HG03135 (cell line): ENCODE measurements at regions not wholly inside any gene's neighbourhood (a gene's known extent, or its start where the extent isn't known, plus 50 kb on each side); places are given as distances from the start of the nearest gene placed in this dataset.
"Not testable (repeated sequence)": the region's sequence is repeated elsewhere in the genome, so short reads cannot be mapped to it uniquely, and the experiment has no call there.

Experiments used
- ATAC-seq: cut with Tn5 transposase; IDR thresholded peaks from one replicate; pipeline ENCODE4 v1.9.1; 2021; ENCODE audit warnings: mild to moderate bottlenecking, moderate library complexity; ENCODE audit not compliant: unreplicated experiment

DNA sequence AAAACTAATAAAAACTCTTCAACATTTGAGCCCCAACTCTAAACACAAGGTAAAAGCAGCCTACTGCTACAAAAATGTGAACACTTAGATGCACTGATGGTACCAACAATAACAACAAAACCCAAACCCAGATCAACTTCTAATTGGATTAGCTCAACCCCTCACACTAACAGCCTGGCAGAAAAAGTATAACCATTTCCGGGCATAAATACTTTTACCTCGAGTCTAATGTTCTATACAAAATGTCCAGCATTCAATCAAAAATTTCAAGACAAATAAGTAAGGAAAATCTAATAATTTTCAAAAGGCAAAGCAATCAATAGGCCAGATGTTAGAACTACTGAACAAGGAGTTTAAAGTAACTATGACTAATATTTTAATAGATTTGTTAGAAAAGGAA is 303.3 kb downstream of the ARRDC4 start:
- ATAC-seq = no peak

DNA sequence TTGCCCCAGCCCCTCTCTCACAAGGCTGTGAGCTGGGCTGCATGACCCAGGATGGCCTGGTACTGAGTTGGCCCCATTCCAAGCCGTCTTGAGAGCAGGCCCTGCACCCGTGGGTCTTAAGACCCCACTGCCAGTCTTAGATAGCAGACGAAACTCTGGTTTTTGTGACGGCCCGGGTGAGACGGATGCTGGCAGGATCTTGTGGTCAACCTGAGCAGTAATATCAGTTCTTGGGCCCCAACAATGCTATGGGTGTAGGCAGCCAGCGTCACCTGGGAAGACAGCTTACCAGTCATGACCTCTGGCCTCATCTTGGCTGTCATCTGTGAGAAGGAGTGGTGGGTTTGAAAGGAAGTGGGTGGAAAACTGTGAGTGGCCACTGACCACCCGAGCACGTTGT is 305.8 kb downstream of the ARRDC4 start:
- ATAC-seq = no peak

DNA sequence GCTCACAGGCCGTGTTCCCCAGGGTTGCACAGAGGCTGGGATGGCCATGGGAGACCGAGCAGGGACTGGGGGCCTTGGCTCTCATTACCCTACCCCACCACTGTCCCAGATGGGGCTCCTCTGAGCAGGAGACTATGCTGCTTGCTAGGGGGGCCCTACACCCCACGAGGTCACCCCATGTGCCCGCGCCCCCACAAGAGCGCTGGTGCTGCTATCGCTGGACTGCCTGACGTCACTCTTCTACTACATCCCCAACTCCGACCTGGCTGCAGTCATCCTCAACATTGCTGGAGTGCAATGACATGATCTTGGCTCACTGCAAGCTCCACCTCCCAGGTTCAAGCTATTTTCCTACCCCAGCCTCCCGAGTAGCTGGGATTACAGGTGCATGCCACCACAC is 307.7 kb downstream of the ARRDC4 start:
- ATAC-seq = no peak

DNA sequence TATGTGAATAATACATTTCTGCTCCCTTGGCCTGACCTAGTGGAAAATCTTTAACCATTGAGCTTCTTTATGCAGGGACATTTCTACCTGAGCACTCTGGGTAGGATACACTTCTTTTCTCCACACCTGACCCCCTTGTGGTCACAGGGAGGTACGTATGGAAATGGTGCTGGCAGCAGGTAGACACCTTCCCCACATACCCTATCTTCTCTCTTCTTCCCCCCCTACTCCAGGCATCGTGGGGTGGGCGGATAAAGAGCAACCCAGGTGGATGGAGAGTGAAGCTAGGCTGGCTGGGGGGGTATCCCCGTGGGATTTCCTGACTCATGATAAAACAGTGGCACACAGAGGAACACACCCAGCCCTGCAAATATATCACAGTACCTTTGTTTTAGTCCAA is 312.1 kb downstream of the ARRDC4 start:
- no peak for ATAC-seq

DNA sequence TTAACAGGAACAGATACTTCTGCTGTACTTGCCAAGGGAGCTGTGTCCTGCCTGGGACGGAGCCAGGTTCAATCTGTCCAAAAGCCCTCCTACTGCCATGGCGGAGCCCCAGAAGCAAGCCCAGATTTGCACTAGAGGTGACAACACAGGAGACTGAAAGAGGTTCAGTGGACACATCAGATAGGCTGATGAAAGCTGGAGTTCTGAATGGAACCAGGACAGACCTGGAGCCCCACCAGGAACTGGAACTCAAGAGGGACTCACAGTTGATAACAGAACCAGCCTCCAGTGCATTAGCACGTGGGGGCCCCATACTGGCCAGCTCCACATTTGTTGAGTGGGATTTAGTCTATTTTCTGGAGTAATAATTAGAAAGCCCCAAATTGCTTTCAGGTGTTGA is 315.5 kb downstream of the ARRDC4 start:
- no peak for ATAC-seq

DNA sequence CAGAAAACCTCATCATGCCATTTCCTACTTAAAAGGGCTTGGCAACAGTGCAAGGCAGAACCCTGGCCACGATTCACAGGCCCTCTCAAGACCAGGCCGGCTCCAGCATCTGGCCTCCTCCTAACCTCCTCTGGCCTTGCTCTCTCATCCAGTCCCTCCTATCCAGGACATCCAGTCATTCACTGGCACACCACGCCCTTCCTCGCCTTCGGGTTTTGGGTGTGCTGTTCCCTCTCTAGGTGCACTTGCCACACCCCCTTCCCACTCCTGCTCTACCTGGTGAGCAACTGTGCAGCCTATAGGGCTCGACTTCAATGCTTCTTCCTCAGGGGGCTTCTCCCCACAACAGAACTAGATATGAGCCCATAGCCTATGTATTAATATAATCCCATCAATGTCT is 317.1 kb downstream of the ARRDC4 start:
- ATAC-seq = no peak

DNA sequence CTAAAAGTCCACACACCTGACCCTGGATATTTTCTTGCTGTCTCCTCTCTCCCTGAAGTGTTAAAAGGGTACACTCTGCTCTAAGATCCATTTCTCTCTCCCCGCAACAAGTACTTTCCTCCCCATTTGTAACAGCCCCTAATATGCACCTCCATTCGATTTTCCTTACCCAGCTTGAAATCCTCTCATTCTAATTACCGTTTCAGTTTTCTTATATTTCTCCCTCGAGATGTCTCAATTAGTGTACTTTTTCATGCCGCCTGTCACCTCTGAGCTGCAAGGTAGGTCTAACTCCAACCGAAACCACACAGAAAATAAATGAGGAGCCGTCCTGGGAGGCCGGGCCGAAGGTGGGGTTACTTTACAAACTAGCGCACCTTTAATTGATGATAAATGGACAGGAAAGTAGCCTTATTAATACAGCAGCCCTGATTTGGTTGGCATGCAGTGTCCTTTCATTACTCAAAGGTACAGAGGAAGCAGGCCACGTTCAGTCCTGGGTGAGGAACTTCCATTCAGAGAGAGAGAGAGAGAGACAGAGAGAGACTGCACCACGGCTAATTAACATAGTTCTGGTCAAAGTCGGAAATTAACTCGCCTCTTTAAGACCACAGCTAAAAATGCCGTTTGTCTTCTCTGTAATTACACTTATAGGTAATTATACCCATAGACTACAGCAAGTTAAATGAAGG is 319.9 kb downstream of the ARRDC4 start:
- no peak for ATAC-seq

DNA sequence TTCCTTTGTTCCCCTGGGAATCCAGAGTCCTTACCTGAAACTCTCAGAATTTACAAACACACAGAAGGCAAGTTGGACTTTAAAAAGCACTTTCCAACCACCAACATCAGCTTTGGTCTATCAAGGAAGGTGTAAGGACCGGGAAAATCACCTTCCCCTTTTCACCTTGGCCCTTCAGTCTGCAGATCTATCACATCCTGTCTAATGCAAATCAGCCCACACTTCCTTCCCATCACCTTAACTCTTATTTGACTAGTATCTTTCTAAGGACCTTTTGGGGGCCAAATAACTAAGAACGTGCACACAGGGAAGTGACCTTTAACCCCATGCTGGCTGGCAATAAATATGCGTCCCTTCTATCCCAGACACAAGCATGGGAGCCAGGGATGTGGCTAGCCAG is 320.6 kb downstream of the ARRDC4 start:
- ATAC-seq = no peak

DNA sequence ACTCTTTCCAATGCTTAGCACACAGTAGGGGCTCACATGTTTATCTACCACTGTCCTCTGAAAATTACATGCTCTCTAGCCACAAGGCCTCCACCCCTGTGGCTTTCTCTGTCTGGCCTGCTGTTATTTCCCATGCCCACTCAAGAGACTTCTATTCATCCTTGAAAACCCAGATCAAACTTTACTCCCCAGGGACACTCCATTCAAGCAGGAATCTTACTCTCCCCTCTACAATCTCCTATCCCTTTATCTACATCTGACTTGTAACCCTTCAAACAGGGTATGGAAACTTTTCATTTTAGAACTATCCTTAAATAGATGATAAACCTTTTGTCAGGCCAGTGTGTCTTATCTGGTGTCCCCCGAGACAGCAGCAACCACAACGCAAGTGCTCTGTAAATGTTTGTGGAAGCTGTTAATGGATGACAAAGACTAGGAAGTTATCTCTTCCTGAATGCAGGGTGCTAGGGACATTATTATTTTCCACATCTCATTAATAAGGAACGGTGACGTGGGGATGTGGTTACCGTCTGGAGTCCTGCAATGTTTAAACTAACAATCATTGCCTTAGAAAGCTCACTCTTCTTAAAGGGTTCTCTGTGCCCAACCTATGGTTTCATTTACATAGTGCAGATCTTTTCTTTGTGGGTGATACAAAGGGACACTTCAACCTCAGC is 322.3 kb downstream of the ARRDC4 start:
- ATAC-seq = no peak

DNA sequence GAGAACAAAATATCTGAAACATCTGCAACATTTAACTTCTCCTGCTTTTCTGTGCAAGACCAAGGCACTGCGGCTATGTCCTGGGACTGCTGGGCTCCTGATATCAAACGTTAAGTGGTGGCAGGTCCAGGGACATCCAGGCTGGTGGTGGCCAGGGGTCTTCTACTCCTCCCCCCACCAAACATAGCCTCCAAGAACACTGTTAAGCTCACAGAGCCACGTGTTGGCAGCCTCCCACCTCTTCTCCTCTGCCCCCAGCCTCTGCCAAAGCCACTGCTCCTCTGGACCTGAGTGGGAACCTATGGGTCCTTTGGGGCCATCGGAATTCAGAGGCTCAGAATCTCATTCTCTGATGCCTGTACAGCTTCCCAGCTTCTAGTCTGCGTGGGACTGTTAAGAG is 325.7 kb downstream of the ARRDC4 start:
- no peak for ATAC-seq

DNA sequence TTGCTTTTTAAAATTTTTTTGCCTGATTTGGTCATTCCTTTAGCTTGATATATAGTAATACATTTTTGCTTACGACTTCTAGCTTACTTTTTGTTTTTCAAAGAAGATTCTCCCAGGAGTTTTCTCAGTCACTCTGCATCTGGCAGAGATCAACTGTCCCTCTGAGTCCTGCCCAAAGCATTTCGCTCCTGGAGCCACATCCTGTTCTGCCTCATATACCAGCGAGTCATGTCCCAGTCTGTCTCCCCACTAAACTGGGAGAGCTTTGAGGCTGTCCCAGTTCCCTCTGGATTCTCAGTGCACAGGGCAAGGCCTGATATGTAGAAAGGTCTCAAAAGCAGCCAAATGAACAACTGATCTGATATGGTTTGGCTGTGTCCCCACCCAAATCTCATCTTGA is 326.3 kb downstream of the ARRDC4 start:
- no peak for ATAC-seq

DNA sequence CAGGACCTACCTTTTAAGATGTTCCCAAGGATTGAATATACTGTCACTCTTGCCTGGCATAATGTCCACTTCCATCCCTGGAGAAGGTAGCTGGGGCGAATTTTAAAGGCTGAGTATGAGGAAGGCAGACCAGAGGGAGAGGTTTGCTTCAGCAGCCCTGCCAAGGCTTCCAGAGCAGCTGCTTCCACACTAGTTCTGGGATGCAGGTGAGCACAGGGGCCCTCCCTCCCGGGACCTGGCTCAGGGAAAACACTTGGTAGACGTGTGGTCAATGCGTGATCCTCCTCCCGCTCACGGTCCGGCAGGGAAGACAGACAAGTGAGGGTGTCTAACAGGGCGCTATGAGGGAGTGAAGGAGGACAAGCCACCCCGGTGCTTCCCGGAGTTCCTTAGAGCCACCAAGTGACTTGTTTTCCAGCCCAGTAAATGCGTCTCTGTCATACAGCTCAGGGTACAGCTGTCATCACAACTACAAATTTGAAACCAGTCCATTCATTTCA is 327.6 kb downstream of the ARRDC4 start:
- ATAC-seq = no peak

DNA sequence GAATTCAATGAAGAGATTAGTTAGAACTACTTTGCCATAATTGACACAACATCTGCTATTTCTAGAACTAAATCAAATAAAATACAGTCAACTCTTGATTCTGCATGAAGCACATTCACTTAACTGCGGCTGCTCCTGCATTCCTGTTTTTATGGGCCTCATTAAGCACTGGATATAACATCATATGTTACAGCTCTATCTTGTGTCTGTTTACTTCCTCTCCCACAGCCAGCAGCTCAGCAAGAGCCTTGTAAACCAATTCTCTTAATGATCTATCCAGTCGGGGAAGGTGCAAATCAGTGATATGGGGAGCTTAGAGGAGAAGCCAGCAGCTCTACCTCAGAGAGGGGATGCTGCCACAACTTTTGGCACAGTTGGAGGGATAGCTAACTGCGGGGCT is 329.2 kb downstream of the ARRDC4 start:
- no peak for ATAC-seq

DNA sequence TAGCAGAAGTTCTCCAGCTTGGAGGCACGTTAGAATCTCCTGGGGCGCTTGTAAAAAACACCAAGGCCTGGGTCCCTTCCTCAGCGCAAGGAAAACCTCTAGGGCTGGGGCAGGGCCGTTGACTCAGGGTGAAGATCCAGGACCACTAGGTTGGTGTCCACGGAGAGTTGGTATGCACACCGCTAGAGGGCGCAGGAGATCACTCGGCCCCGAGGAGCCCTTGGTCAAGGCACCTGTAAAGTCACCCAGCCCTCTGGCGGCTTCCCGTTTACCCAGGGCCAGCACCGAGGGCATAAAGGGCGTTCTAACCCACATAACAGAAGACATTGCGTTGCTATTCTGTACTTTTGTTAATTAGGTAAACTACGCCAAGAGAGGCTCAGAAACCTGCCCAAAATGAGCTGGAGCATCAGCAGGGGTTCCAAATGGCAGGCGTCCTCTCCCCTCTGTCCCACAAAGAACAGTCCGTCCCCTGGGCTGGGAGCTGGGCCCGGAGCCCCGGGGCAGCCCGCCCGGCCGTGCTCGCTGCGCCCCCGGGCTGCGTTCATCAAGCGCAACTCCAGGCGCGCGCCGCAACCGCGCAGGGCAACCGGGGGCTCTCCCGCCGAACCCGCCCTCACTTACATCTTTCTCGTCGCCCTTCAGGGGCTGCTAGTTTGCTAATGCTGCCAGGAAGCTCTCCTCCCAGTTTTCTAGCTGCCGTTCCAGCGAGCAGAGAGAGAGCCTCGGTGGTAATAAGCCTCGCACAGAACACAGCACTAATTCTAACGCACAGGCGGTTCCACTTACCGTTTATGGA is 332.1 kb downstream of the ARRDC4 start:
- peak; percentile 68 for ATAC-seq

DNA sequence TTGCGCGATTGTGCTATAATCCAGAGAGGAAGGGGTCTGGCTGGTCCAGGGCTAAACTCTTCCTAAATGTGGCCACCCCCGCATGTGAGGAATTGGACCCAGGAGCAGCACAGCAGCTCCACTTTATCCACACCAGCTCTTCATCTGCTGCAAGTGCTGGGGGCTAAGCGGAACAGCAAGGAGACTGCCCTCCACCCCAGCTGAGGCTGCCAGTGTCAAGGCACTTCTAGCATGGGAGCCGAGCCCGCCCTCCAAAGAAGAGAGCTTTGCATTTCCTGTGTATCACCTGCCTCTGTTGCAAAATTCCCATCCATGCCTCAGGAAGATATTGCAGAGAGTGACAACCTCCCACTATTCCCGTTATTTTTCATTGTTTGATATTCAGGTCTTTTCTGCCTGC is 333.6 kb downstream of the ARRDC4 start:
- no peak for ATAC-seq

DNA sequence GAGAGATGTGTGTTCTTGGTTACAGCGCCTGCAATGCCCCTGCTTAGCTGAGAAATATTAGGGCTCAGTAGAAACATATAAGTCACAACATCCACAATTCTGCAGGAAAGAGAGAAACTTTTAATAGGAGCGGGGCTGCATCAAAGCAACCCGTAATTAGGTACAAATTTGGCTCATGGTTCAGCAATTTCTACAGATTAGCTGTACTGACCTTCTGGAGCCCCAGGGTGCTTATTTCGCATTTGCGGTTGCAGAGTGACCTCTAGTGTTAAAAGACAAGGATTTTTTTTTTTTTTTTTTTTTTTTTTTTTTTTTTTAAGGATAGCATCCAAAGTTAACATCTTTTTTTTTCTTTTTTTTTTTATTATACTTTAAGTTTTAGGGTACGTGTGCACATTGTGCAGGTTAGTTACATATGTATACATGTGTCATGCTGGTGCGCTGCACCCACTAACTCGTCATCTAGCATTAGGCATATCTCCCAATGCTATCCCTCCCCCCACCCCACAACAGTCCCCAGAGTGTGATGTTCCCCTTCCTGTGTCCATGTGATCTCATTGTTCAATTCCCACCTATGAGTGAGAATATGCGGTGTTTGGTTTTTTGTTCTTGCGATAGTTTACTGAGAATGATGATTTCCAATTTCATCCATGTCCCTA is 334.7 kb downstream of the ARRDC4 start:
- ATAC-seq = not testable (repeated sequence)

DNA sequence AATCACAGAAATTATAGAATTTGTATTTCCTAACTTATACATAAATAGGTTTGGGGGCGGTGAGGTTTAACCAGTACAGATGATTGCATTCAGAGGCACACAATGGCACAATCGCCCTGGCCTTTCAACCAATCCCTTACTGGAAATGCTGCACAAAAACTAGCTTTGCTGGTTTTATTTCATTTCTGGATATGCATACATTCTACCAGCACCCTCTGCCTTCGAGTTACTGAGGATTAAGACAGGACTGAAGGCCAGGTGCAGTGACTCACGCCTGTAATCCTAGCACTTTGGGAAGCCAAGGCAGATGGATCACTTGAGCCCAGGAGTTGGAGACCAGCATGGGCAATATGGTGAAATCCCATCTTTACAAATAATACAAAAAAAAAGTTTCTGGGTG is 336.1 kb downstream of the ARRDC4 start:
- ATAC-seq = no peak

DNA sequence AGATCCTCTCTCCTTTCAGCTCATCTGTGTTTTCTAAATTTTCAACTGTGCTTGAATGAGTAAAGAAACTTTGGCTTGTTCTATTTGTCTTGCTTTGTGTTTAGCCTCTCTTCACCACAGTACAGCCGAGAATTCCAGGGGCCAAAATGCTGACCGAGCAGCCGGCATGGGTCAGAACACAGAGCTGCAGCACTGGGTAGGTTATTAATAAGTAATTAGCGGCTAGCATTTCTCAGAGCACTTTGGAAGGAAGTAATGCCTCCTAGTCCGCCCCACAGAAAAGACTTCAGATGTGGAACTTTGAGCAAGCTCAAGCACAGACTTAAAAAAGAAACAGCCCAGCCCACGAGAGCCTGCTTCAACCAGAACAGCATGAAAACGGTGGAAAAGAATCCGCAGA is 343.9 kb downstream of the ARRDC4 start:
- no peak for ATAC-seq

DNA sequence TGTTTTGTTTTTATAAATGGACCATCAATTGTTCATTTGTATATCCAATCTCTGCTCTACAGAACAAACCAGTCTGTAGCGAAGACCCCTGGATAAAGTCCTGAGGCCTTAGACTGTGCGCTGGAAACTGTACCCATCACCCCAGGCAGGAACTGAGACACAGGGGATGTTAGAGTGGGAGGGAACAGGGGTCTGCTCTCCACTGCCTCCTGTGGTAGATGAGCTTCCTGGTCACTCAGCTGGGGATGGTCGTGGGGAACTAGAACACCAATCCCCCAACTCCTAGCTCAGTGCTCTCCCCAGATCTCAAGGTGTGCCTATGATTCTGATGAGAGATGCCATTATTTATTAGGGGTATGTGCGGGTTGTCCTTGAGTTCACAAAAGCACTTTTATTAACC is 340.2 kb upstream of the IGF1R start:
- no peak for ATAC-seq

DNA sequence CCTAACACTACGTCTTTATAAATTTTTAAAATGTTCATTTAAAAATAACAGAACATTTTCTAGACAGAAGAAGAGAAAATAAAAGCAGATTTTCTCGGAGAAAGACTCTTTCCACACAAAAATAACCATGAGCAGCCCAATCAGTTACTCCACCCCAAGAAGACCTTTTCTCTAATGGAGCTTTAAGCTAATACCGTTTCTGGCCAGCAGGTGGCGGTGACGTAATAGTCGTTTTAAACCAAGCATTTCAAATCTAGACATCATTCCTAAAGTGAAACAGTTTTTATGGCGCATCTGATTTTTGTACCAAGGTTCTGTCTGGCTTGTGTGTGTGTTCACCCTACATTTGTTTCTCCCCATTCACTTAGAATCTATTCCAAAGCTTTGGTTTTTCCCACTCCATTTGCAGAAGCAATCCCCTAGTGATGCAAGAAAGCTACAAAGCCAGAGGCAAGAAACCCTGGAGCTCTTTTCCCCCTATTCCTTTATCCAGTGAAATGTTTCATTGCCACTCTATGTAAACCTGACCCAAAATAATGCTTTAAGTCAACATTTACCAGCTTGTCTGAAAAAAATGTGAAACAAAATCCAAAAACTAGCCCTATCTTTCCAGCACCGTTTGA is 336.7 kb upstream of the IGF1R start:
- ATAC-seq = no peak

DNA sequence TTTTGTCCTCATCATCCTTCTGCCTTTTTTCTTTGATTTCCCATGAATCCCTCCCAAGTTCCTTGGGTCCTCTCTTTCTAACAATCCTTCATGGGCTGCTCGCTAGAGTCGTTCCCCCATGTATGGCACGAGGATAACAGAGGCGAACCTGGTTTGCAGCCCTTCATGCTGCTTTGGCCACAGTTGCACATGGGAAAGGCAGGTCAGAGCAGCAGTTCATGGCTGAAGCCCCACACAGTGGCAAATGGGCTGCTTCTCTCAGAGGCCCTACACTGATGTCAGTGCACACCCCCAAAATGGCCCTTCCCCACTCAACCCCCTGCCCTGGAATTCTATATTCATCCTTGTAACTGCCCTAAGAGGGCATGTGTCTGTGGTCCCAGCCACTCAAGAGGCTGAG is 335.4 kb upstream of the IGF1R start:
- no peak for ATAC-seq
